T47D (cell line): ENCODE measurements at regions not wholly inside any gene's neighbourhood (a gene's known extent, or its start where the extent isn't known, plus 50 kb on each side); places are given as distances from the start of the nearest gene placed in this dataset.

ENCODE experiments used
- DNase-seq, 2 experiments: peaks; one replicate each; pipeline versions ENCODE4 v3.0.0 to v3.0.0-alpha.2; 2011 to 2012; ENCODE audit warnings: low read depth in 1 of 2, low spot score in 1 of 2
- JUND ChIP-seq: IDR thresholded peaks from 2 replicates; pipeline ENCODE4 v1.6.1; 2012; ENCODE audit warnings: low read depth
- in situ Hi-C: cut with HindIII; loops from 2 replicates; pipeline ENCODE4 v1.10.0; 2016; ENCODE audit warnings: low sequenced_read_pairs, low pct_unique_long_range_greater_than_20kb

- no peak for TF ChIP-seq JUND
- DNase-seq, result no peak
- in situ Hi-C loops, result no loop called here
Measured at GRCh38 chr2:17107151-17107550, 411.1 kb downstream of the RAD51AP2 start.

GRCh38 chr2:17106418-17106817 lies 411.8 kb downstream of the RAD51AP2 start:
- in situ Hi-C loops, result no loop called here
- TF ChIP-seq JUND, result no peak

GRCh38 chr2:17104454-17104853 lies 413.8 kb downstream of the RAD51AP2 start:
- no peak for TF ChIP-seq JUND
- in situ Hi-C loops, result no loop called here
- DNase-seq, result no peak

More at GRCh38 chr2:17106418-17106817, 411.8 kb downstream of the RAD51AP2 start:
- DNase-seq, result no peak

- in situ Hi-C loops, result no loop called here
- TF ChIP-seq JUND, result no peak
- DNase-seq, result no peak
Measured at GRCh38 chr2:17101596-17101995, 416.6 kb downstream of the RAD51AP2 start.

GRCh38 chr2:17101091-17101490 lies 417.1 kb downstream of the RAD51AP2 start:
- no peak for DNase-seq
- in situ Hi-C loops, result no loop called here
- no peak for TF ChIP-seq JUND

GRCh38 chr2:17095340-17095739 lies 422.9 kb downstream of the RAD51AP2 start:
- no peak for TF ChIP-seq JUND
- DNase-seq, result no peak
- in situ Hi-C loops, result no loop called here

- TF ChIP-seq JUND, result no peak
- DNase-seq, result no peak
- in situ Hi-C loops, result no loop called here
Measured at GRCh38 chr2:17093712-17094111, 424.5 kb downstream of the RAD51AP2 start.

GRCh38 chr2:17086990-17087389 lies 421.4 kb upstream of the CYRIA start:
- TF ChIP-seq JUND, result no peak
- in situ Hi-C loops, result no loop called here
- no peak for DNase-seq

GRCh38 chr2:17085546-17086202 lies 420.0 kb upstream of the CYRIA start:
- no peak for DNase-seq
- no peak for TF ChIP-seq JUND
- in situ Hi-C loops, result no loop called here

- in situ Hi-C loops, result no loop called here
- DNase-seq, result no peak
- no peak for TF ChIP-seq JUND
Measured at GRCh38 chr2:17084877-17085276, 419.2 kb upstream of the CYRIA start.

GRCh38 chr2:17083902-17084301 lies 418.3 kb upstream of the CYRIA start:
- no peak for DNase-seq
- no peak for TF ChIP-seq JUND
- in situ Hi-C loops, result no loop called here

- no peak for DNase-seq
- in situ Hi-C loops, result no loop called here
- TF ChIP-seq JUND, result no peak
Measured at GRCh38 chr2:17079262-17079661, 413.6 kb upstream of the CYRIA start.

GRCh38 chr2:17076533-17076932 lies 410.9 kb upstream of the CYRIA start:
- DNase-seq, result no peak
- in situ Hi-C loops, result no loop called here
- TF ChIP-seq JUND, result no peak

- in situ Hi-C loops, result no loop called here
- no peak for DNase-seq
- TF ChIP-seq JUND, result no peak
Measured at GRCh38 chr2:17070711-17071110, 405.1 kb upstream of the CYRIA start.

- no peak for TF ChIP-seq JUND
- DNase-seq, result no peak
- in situ Hi-C loops, result no loop called here
Measured at GRCh38 chr2:17069564-17069963, 403.9 kb upstream of the CYRIA start.
